ENCODE measurements at regions not wholly inside any gene's neighbourhood (a gene's known extent, or its start where the extent isn't known, plus 50 kb on each side); places are given as distances from the start of the nearest gene placed in this dataset.

DNA sequence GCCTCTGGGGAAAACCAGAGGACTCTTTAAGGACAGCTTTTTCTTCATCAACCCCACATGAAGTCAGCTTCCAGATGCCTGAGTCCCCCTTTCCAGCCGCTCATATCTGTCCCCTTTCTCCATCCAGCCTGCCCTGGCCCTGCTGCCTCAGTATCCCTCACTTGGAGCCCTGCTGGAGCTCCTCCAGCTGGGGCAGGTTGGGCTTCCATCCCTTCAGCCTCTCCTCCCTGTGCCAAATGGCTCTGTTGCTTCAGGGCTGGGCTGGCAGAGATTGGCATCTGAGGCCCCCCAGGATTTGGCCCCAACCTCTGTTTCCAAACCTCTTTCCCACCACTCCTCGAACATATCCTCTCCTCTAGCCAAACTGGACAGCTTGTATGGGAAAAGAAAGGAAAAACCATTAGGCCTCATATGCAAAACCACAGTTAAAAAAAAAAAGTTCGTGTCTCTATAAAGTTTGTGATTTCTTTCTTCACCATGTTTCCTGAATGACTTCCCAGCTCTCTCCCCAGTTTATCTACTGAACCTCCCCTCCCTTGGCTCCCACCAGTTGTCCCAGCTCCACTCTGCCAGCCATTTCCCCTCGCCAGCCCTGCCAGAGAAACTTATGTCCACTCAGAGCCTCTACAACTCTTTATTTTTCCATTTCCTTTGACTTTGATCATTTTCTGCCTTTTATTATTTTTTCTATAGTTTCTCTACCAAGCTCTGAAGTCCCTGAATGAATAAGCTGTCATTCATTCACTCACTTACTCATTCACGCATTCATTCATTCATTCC is 217.9 kb downstream of the FOXD2 start:
- CTCF ChIA-PET: interaction anchor here (0.6 kb wide), 1 partner anchor 350 kb away, joined by 3 read pairs; no protein-coding TSS in a partner anchor
- Histone ChIP-seq H3K27ac (ENCODE audit: low read depth, low read length) (no peak overlapping the region), H3K4me3 (ENCODE audit: low read depth, low read length) (no peak overlapping the region), H3K27me3 (ENCODE audit: control insufficient read depth, insufficient read depth, low read length) (peaks cover 6% of the 10 kb centered on the region), H3K9me3 (ENCODE audit: control insufficient read depth, insufficient read depth, low read length) (no peaks in the 10 kb centered on the region)
- TF ChIP-seq, protein P1, sequence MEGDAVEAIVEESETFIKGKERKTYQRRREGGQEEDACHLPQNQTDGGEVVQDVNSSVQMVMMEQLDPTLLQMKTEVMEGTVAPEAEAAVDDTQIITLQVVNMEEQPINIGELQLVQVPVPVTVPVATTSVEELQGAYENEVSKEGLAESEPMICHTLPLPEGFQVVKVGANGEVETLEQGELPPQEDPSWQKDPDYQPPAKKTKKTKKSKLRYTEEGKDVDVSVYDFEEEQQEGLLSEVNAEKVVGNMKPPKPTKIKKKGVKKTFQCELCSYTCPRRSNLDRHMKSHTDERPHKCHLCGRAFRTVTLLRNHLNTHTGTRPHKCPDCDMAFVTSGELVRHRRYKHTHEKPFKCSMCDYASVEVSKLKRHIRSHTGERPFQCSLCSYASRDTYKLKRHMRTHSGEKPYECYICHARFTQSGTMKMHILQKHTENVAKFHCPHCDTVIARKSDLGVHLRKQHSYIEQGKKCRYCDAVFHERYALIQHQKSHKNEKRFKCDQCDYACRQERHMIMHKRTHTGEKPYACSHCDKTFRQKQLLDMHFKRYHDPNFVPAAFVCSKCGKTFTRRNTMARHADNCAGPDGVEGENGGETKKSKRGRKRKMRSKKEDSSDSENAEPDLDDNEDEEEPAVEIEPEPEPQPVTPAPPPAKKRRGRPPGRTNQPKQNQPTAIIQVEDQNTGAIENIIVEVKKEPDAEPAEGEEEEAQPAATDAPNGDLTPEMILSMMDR (IDR thresholded peaks at IDR 0.05; ENCODE audit: low read depth, low read length): no peak
- no peak for DNase-seq (ENCODE audit: low read depth, low spot score)
- POLR2A ChIA-PET: no interaction called here

DNA sequence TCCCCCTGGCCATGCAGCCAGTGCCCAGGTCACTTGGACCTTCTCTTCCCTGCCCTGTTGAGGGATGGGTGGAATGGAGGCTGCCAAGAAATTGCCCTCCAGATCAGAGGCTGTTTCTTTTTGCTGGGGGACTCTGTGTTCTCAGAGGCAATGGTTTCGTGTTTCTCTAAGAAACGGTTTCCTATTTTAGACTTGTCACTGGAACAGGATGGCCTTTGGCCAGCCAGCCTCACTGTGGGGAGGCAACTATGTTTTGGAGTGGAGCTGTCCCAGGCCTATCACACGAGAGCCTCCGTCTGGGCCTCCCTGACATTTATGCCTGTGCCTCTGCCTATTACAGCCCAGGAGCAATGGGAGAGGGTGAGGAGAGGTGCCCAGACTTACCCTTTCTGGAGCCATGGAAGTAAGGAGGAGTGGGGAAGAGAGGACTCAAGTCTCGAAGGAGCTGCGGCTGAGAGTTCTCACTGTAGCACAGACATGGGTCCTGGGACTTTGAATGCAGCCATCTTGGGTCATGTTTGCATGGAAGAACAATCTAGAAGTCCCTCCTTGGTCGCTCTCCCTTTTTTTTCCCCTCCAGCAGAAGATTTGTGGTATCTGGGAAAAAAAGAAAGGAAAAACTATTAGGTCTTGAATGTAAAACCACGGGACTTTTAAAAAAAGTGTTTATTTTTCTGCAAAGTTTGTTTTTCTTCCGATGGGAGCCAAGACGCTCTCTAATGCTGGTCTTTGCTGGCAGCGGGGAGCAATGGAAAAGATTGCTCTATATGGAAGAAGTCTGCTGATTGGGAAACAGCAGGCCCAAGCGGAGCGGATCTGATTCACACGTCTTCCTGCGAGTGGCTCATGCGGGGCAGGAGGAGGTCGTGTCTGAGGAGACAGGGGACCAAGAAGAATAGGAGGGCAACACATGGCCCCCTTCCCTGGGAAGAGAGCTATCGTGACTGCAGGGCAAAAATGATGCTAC is 219.2 kb downstream of the FOXD2 start:
- no peaks in the 10 kb centered on the region for H3K9me3 ChIP-seq (ENCODE audit: control insufficient read depth, insufficient read depth, low read length)
- POLR2A ChIA-PET: no interaction called here
- peak; percentile 42 for DNase-seq (ENCODE audit: low read depth, low spot score)
- CTCF ChIA-PET: no interaction called here
- peaks cover 6% of the 10 kb centered on the region for H3K27me3 ChIP-seq (ENCODE audit: control insufficient read depth, insufficient read depth, low read length)
- H3K27ac ChIP-seq (ENCODE audit: low read depth, low read length): peak overlapping the region; percentile 47
- H3K4me3 ChIP-seq (ENCODE audit: low read depth, low read length): no peak overlapping the region
- TF ChIP-seq, protein P1 (IDR thresholded peaks at IDR 0.05; ENCODE audit: low read depth, low read length): no peak

DNA sequence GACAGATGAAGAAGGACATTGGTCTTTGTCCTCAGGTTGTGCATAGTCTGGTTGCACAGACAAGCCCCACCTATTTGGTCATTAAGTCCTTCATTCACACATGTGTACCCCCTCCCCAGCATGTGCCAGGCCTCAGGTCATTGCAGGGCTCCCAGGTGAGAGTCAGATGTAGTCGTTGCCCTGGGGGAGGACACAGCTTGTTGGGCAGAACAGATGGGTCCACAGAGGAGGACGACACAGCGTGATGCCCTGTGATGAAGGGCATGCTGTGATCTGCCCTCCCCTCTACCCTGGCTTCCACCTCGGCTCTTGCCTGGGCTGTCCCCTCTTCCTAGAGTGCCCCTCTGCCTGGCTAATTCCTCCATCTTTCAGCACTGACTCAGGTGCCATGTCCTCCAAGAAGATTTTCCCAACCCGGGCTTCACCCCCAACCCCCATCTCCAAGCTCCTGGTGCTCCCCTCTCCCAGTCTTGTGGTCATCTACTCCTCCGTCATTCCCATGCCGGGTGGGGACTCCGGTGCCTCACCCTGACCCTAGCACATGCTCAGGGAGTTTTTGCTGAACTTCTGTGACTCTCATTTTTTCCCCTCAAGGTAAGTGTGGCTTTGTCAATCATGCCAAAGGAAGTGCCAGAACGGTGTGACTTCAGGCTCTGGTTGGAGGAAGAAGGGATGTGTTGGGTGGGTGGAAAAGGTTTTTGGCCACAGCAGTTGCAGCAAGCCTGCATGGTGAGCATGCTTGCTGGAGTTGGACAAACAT is 220.5 kb downstream of the FOXD2 start:
- H3K9me3 ChIP-seq (ENCODE audit: control insufficient read depth, insufficient read depth, low read length): no peaks in the 10 kb centered on the region
- ChIA-PET POLR2A (no interaction called here), CTCF (no interaction called here)

DNA sequence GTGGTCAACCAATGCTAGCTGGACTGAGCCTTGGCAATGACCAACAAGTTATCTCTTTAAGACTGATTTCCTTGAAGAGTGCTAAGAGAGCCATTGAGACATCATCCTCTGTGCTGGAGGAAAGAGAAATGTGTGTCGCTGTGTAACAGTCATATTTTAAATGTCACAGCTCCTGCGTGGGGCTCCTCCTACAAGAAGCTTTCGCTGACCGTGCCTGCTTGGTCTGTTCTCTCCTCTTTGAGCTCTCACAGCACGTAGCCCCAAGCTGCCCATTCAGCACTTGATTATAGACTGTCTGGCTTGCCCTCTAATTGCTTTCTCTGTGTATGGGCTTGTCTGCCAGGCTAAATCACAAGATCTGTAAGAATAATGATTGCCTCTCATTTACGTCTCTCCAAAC is 221.3 kb downstream of the FOXD2 start:
- Histone ChIP-seq H3K4me3 (ENCODE audit: low read depth, low read length) (no peak overlapping the region), H3K27me3 (ENCODE audit: control insufficient read depth, insufficient read depth, low read length) (peaks cover 6% of the 10 kb centered on the region), H3K27ac (ENCODE audit: low read depth, low read length) (no peak overlapping the region), H3K9me3 (ENCODE audit: control insufficient read depth, insufficient read depth, low read length) (no peaks in the 10 kb centered on the region)
- ChIA-PET POLR2A (no interaction called here), CTCF (no interaction called here)
- DNase-seq (ENCODE audit: low read depth, low spot score): no peak
- TF ChIP-seq, protein P1 (IDR thresholded peaks at IDR 0.05; ENCODE audit: low read depth, low read length): no peak

More for the DNA sequence above, 220.5 kb downstream of the FOXD2 start:
- no peak for DNase-seq (ENCODE audit: low read depth, low spot score)
- TF ChIP-seq, protein P1 (IDR thresholded peaks at IDR 0.05; ENCODE audit: low read depth, low read length): no peak
- H3K27ac ChIP-seq (ENCODE audit: low read depth, low read length): no peak overlapping the region
- no peak overlapping the region for H3K4me3 ChIP-seq (ENCODE audit: low read depth, low read length)
- H3K27me3 ChIP-seq (ENCODE audit: control insufficient read depth, insufficient read depth, low read length): peaks cover 6% of the 10 kb centered on the region
